ENCODE measurements at regions not wholly inside any gene's neighbourhood (a gene's known extent, or its start where the extent isn't known, plus 50 kb on each side); places are given as distances from the start of the nearest gene placed in this dataset.

DNA sequence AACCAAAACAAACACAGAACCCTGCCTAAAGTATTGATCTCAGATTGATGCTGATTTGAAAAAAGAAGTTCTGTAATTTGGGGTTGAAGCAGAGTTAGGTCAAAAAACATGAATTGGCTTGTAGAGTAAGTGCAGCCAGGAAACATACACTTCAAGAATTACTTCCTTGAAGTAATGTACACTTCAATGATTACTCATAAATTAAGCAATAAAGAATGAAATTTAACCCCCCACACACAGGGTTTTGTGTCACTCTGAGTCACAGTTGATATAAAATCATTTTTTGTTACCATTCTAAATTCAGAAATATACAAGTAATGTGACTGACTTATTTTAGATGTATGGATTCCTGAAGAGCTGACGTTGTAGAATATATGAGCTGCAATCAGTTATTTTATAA lies 622.2 kb downstream of the POM121L12 start:
- ATAC-seq (no peak), DNase-seq (no peak)
- no peak overlapping the region for H3K27ac ChIP-seq (ENCODE audit: low read length)
- Mint-ChIP-seq H3K4me1 (no peaks in the 10 kb centered on the region), H3K9me3 (peaks cover 15 to 21% of the 10 kb centered on the region in 2 donors), H3K27ac (no peak overlapping the region), H3K4me3 (no peak overlapping the region), H3K27me3 (ENCODE audit: low read depth in 2 of 2) (no peaks in the 10 kb centered on the region), H3K36me3 (no peaks in the 10 kb centered on the region)
- no peaks in the 10 kb centered on the region for H3K27me3 ChIP-seq (ENCODE audit: control insufficient read depth, insufficient read depth, low read length)
- WGBS (ENCODE audit: insufficient coverage): no CpG with 5 or more reads among the region's 1 CpG
- no peak overlapping the region for H3K4me3 ChIP-seq (ENCODE audit: low read length)
- H3K9me3 ChIP-seq (ENCODE audit: control insufficient read depth, insufficient read depth, low read length): peaks cover 9% of the 10 kb centered on the region
- TF ChIP-seq CTCF (IDR thresholded peaks at IDR 0.05): no peak
- H3K4me1 ChIP-seq (ENCODE audit: control insufficient read depth, insufficient read depth, low read length): no peaks in the 10 kb centered on the region
- no peaks in the 10 kb centered on the region for H3K36me3 ChIP-seq (ENCODE audit: control insufficient read depth, insufficient read depth, low read length)
- intact Hi-C loops (cut with micrococcal nuclease): no loop called here

DNA sequence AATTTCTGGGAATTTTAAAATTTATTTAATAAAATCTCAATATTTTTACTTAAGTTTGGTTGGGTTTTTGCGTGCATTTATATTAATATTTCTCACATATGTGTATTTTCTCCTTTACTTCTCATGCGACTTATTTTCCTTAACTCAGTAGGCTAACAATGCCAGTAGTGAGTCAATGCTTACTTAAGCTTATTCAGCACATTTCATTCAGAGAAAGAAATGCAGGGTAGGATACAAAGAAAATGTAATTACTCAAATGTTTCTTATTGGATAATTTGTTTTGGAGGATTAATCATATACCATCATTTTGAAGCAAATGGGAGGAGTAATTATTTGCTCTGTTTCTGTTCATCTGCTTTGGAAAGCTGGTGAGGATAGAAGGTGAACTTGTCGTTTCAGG lies 623.5 kb downstream of the POM121L12 start:
- ATAC-seq (no peak), DNase-seq (no peak)
- no peaks in the 10 kb centered on the region for H3K4me1 Mint-ChIP-seq
- Histone ChIP-seq H3K27me3 (ENCODE audit: control insufficient read depth, insufficient read depth, low read length) (no peaks in the 10 kb centered on the region), H3K4me1 (ENCODE audit: control insufficient read depth, insufficient read depth, low read length) (no peaks in the 10 kb centered on the region), H3K36me3 (ENCODE audit: control insufficient read depth, insufficient read depth, low read length) (no peaks in the 10 kb centered on the region), H3K27ac (ENCODE audit: low read length) (no peak overlapping the region), H3K4me3 (ENCODE audit: low read length) (no peak overlapping the region), H3K9me3 (ENCODE audit: control insufficient read depth, insufficient read depth, low read length) (peaks cover 9% of the 10 kb centered on the region)
- 54% methylated on average over 1 of the region's 3 CpGs for WGBS (ENCODE audit: insufficient coverage)
- H3K9me3 Mint-ChIP-seq: peaks cover 18 to 20% of the 10 kb centered on the region in 2 donors
- no peak overlapping the region for H3K4me3 Mint-ChIP-seq
- H3K27me3 Mint-ChIP-seq (ENCODE audit: low read depth in 2 of 2): no peaks in the 10 kb centered on the region
- TF ChIP-seq CTCF (IDR thresholded peaks at IDR 0.05): no peak
- H3K27ac Mint-ChIP-seq: no peak overlapping the region
- intact Hi-C loops (cut with micrococcal nuclease): no loop called here
- peaks cover 12% of the 10 kb centered on the region for H3K36me3 Mint-ChIP-seq

GRCh38 chr7:53661645-53662217 lies 626.3 kb downstream of the POM121L12 start:
- Mint-ChIP-seq H3K27ac (no peak overlapping the region), H3K27me3 (ENCODE audit: low read depth in 2 of 2) (no peaks in the 10 kb centered on the region), H3K4me3 (no peak overlapping the region), H3K36me3 (peaks cover 17% of the 10 kb centered on the region), H3K9me3 (peaks cover 21 to 30% of the 10 kb centered on the region in 2 donors), H3K4me1 (no peaks in the 10 kb centered on the region)
- H3K9me3 ChIP-seq (ENCODE audit: control insufficient read depth, insufficient read depth, low read length): peaks cover 5% of the 10 kb centered on the region
- DNase-seq (no peak), ATAC-seq (no peak)
- intact Hi-C loops (cut with micrococcal nuclease): no loop called here
- no peak overlapping the region for H3K27ac ChIP-seq (ENCODE audit: low read length)
- 84% methylated on average over 4 of the region's 4 CpGs for WGBS (ENCODE audit: insufficient coverage)
- no peak for TF ChIP-seq CTCF (IDR thresholded peaks at IDR 0.05)
- no peaks in the 10 kb centered on the region for H3K36me3 ChIP-seq (ENCODE audit: control insufficient read depth, insufficient read depth, low read length)
- no peaks in the 10 kb centered on the region for H3K27me3 ChIP-seq (ENCODE audit: control insufficient read depth, insufficient read depth, low read length)
- no peak overlapping the region for H3K4me3 ChIP-seq (ENCODE audit: low read length)
- no peaks in the 10 kb centered on the region for H3K4me1 ChIP-seq (ENCODE audit: control insufficient read depth, insufficient read depth, low read length)

- H3K4me1 ChIP-seq (ENCODE audit: control insufficient read depth, insufficient read depth, low read length): no peaks in the 10 kb centered on the region
- DNase-seq (no peak), ATAC-seq (no peak)
- TF ChIP-seq CTCF (IDR thresholded peaks at IDR 0.05): no peak
- H3K4me3 ChIP-seq (ENCODE audit: low read length): no peak overlapping the region
- WGBS (ENCODE audit: insufficient coverage): 88% methylated on average over 1 of the region's 1 CpG
- H3K27me3 ChIP-seq (ENCODE audit: control insufficient read depth, insufficient read depth, low read length): no peaks in the 10 kb centered on the region
- intact Hi-C loops (cut with micrococcal nuclease): no loop called here
- no peaks in the 10 kb centered on the region for H3K4me1 Mint-ChIP-seq
- no peak overlapping the region for H3K4me3 Mint-ChIP-seq
- no peak overlapping the region for H3K27ac ChIP-seq (ENCODE audit: low read length)
- H3K9me3 ChIP-seq (ENCODE audit: control insufficient read depth, insufficient read depth, low read length): peaks cover 4% of the 10 kb centered on the region
- no peak overlapping the region for H3K27ac Mint-ChIP-seq
- H3K36me3 ChIP-seq (ENCODE audit: control insufficient read depth, insufficient read depth, low read length): no peaks in the 10 kb centered on the region
- peaks cover 0 to 5% of the 10 kb centered on the region in 2 donors for H3K9me3 Mint-ChIP-seq
- peaks cover 2% of the 10 kb centered on the region for H3K36me3 Mint-ChIP-seq
- no peaks in the 10 kb centered on the region for H3K27me3 Mint-ChIP-seq (ENCODE audit: low read depth in 2 of 2)
Measured at GRCh38 chr7:53672681-53673080, 637.2 kb downstream of the POM121L12 start.

All from natural killer cell (primary cell).